UCSD-AML1 (cell line): ENCODE measurements at regions not wholly inside any gene's neighbourhood (a gene's known extent, or its start where the extent isn't known, plus 50 kb on each side); places are given as distances from the start of the nearest gene placed in this dataset.
"Not testable (repeated sequence)": the region's sequence is repeated elsewhere in the genome, so short reads cannot be mapped to it uniquely, and the experiment has no call there.

Experiments
- DNase-seq: peaks from one replicate; lab custom pipeline; 2025; ENCODE audit not compliant: unreplicated experiment; lab: John Stamatoyannopoulos, UW

GRCh38 chr5:18496041-18496440, 861.8 kb downstream of the TAF11L14 start:
- no peak for DNase-seq

GRCh38 chr5:18497089-18497488, 862.8 kb downstream of the TAF11L14 start:
- no peak for DNase-seq

- no peak for DNase-seq
Measured at GRCh38 chr5:18503797-18504328, 869.6 kb downstream of the TAF11L14 start.

- DNase-seq: no peak
Measured at GRCh38 chr5:18507114-18507513, 872.9 kb downstream of the TAF11L14 start.

- no peak for DNase-seq
Measured at GRCh38 chr5:18517641-18518380, 883.6 kb downstream of the TAF11L14 start.

- no peak for DNase-seq
Measured at GRCh38 chr5:18523380-18523779, 889.1 kb downstream of the TAF11L14 start.

GRCh38 chr5:18526792-18527405, 892.6 kb downstream of the TAF11L14 start:
- no peak for DNase-seq

- no peak for DNase-seq
Measured at GRCh38 chr5:18533137-18533536, 898.9 kb downstream of the TAF11L14 start.

GRCh38 chr5:18534119-18534518, 899.9 kb downstream of the TAF11L14 start:
- no peak for DNase-seq

- DNase-seq: not testable (repeated sequence)
Measured at GRCh38 chr5:18535753-18536152, 901.5 kb downstream of the TAF11L14 start.

GRCh38 chr5:18544421-18544820, 910.2 kb downstream of the TAF11L14 start:
- no peak for DNase-seq

GRCh38 chr5:18546591-18546990, 912.3 kb downstream of the TAF11L14 start:
- no peak for DNase-seq

GRCh38 chr5:18551716-18552115, 917.5 kb downstream of the TAF11L14 start:
- DNase-seq: no peak

GRCh38 chr5:18553269-18553668, 919.0 kb downstream of the TAF11L14 start:
- DNase-seq: no peak

- DNase-seq: no peak
Measured at GRCh38 chr5:18560602-18561001, 926.3 kb downstream of the TAF11L14 start.

GRCh38 chr5:18563853-18564252, 929.6 kb downstream of the TAF11L14 start:
- DNase-seq: no peak

- no peak for DNase-seq
Measured at GRCh38 chr5:18566671-18567070, 932.4 kb downstream of the TAF11L14 start.

- DNase-seq: no peak
Measured at GRCh38 chr5:18576586-18576985, 942.3 kb downstream of the TAF11L14 start.

GRCh38 chr5:18601185-18601584, 966.9 kb downstream of the TAF11L14 start:
- no peak for DNase-seq

- DNase-seq: no peak
Measured at GRCh38 chr5:18602402-18602801, 968.1 kb downstream of the TAF11L14 start.

- DNase-seq: no peak
Measured at GRCh38 chr5:18605186-18605585, 970.9 kb downstream of the TAF11L14 start.

GRCh38 chr5:18607570-18607969, 973.3 kb downstream of the TAF11L14 start:
- no peak for DNase-seq
